H9 (cell line): ENCODE measurements at regions not wholly inside any gene's neighbourhood (a gene's known extent, or its start where the extent isn't known, plus 50 kb on each side); places are given as distances from the start of the nearest gene placed in this dataset.
A peak's percentile ranks its signal among the peaks of the same experiment; 100 is the strongest.

Source experiments
- DNase-seq: peaks from one replicate; pipeline ENCODE4 v3.0.0-alpha.2; 2017
- H2AFZ ChIP-seq: one replicate; pipeline ENCODE4 v1.6.1; 2013; ENCODE audit warnings: mild to moderate bottlenecking, low read length, control low read depth, moderate library complexity
- H2AK5ac ChIP-seq: 2 replicates; pipeline ENCODE4 v1.6.1; 2013; ENCODE audit warnings: low read length, control low read depth, mixed read lengths; ENCODE audit not compliant: insufficient read length
- H2BK120ac ChIP-seq: one replicate; pipeline ENCODE4 v1.6.1; 2013; ENCODE audit warnings: low read depth, mild to moderate bottlenecking, low read length, control low read depth, inconsistent platforms; ENCODE audit not compliant: poor library complexity, severe bottlenecking
- H2BK12ac ChIP-seq: 2 replicates; pipeline ENCODE4 v1.6.1; 2013; ENCODE audit warnings: low read length, control low read depth, mixed read lengths, low read depth; ENCODE audit not compliant: insufficient read length
- H2BK15ac ChIP-seq: 2 replicates; pipeline ENCODE4 v1.6.1; 2013; ENCODE audit warnings: low read depth, low read length, control low read depth
- H2BK20ac ChIP-seq: one replicate; pipeline ENCODE4 v1.6.1; 2013; ENCODE audit warnings: low read depth, mild to moderate bottlenecking, low read length, control low read depth, inconsistent platforms; ENCODE audit not compliant: poor library complexity, severe bottlenecking
- H2BK5ac ChIP-seq: 2 replicates; pipeline ENCODE4 v1.6.1; 2013; ENCODE audit warnings: low read length, control low read depth, mixed read lengths; ENCODE audit not compliant: insufficient read length
- H3K14ac ChIP-seq: 2 replicates; pipeline ENCODE4 v1.6.1; 2013; ENCODE audit warnings: low read length, control low read depth; ENCODE audit not compliant: insufficient read depth
- H3K18ac ChIP-seq: 2 replicates; pipeline ENCODE4 v1.6.1; 2013; ENCODE audit warnings: low read depth, mild to moderate bottlenecking, mixed read lengths, low read length, control low read depth; ENCODE audit not compliant: insufficient read length
- H3K23ac ChIP-seq: 2 replicates; pipeline ENCODE4 v1.6.1; 2013; ENCODE audit warnings: low read length, control low read depth, mixed read lengths, low read depth; ENCODE audit not compliant: insufficient read length
- H3K23me2 ChIP-seq: 2 replicates; pipeline ENCODE4 v1.6.1; 2013; ENCODE audit warnings: low read depth, mild to moderate bottlenecking, mixed read lengths, low read length, control low read depth; ENCODE audit not compliant: insufficient read length, poor library complexity, severe bottlenecking
- H3K27ac ChIP-seq: 2 replicates; pipeline ENCODE4 v1.5.1; 2013; ENCODE audit warnings: low read length, control low read depth, mixed read lengths, low read depth; ENCODE audit not compliant: insufficient read length
- H3K27me3 ChIP-seq: 2 replicates; pipeline ENCODE4 v1.6.1; 2013; ENCODE audit warnings: low read length, control low read depth, inconsistent platforms; ENCODE audit not compliant: insufficient read depth
- H3K4ac ChIP-seq: 2 replicates; pipeline ENCODE4 v1.6.1; 2013; ENCODE audit warnings: low read depth, mild to moderate bottlenecking, control low read depth, inconsistent platforms, low read length, moderate library complexity
- H3K4me1 ChIP-seq: 2 replicates; pipeline ENCODE4 v1.6.1; 2013; ENCODE audit warnings: low read length, control low read depth, inconsistent platforms; ENCODE audit not compliant: insufficient read depth
- H3K4me2 ChIP-seq: 2 replicates; pipeline ENCODE4 v1.6.1; 2013; ENCODE audit warnings: low read length, control low read depth, mixed read lengths; ENCODE audit not compliant: insufficient read length, insufficient read depth
- H3K56ac ChIP-seq: 2 replicates; pipeline ENCODE4 v1.6.1; 2013; ENCODE audit warnings: low read depth, mild to moderate bottlenecking, mixed read lengths, low read length, control low read depth; ENCODE audit not compliant: insufficient read length
- H3K79me1 ChIP-seq: 2 replicates; pipeline ENCODE4 v1.6.1; 2013; ENCODE audit warnings: low read depth, mild to moderate bottlenecking, moderate library complexity, low read length, control low read depth, inconsistent platforms; ENCODE audit not compliant: insufficient read depth, poor library complexity, severe bottlenecking
- H3K79me2 ChIP-seq: 2 replicates; pipeline ENCODE4 v1.6.1; 2013; ENCODE audit warnings: low read length, control low read depth, inconsistent platforms; ENCODE audit not compliant: insufficient read depth
- H3K9ac ChIP-seq: 2 replicates; pipeline ENCODE4 v1.6.1; 2013; ENCODE audit warnings: low read length, control low read depth, mixed read lengths; ENCODE audit not compliant: insufficient read length; ENCODE audit errors: extremely low read depth
- H3K9me3 ChIP-seq: one replicate; pipeline ENCODE4 v1.6.1; 2013; ENCODE audit warnings: low read depth, low read length, inconsistent platforms; ENCODE audit not compliant: control insufficient read depth
- H3T11ph ChIP-seq: one replicate; pipeline ENCODE4 v1.6.1; 2013; ENCODE audit warnings: mild to moderate bottlenecking, low read length, control low read depth, inconsistent platforms
- H4K20me1 ChIP-seq: one replicate; pipeline ENCODE4 v1.6.1; 2013; ENCODE audit not compliant: control insufficient read depth, insufficient read length, insufficient read depth
- H4K5ac ChIP-seq: 2 replicates; pipeline ENCODE4 v1.6.1; 2013; ENCODE audit warnings: low read depth, mild to moderate bottlenecking, mixed read lengths, low read length, control low read depth; ENCODE audit not compliant: insufficient read length
- H4K8ac ChIP-seq: replicated peaks from 2 replicates; pipeline ENCODE4 v1.6.1; 2013; ENCODE audit warnings: low read length, control low read depth, mixed read lengths, low read depth; ENCODE audit not compliant: insufficient read length
- H4K91ac ChIP-seq: 2 replicates; pipeline ENCODE4 v1.6.1; 2013; ENCODE audit warnings: low read depth, mild to moderate bottlenecking, moderate library complexity, mixed read lengths, low read length, control low read depth; ENCODE audit not compliant: insufficient read length
- H3K27ac Mint-ChIP-seq, 3 experiments: 2 replicates in 2 of 3; 3 replicates in 1 of 3; pipeline ENCODE4 v1.8.0; 2020 to 2021; ENCODE audit warnings: mixed read lengths in 3 of 3, mild to moderate bottlenecking in 1 of 3, moderate library complexity in 1 of 3
- H3K27me3 Mint-ChIP-seq: 2 replicates; pipeline ENCODE4 v1.8.0; 2021; ENCODE audit warnings: low read depth, mild to moderate bottlenecking, moderate library complexity, mixed read lengths
- H3K36me3 Mint-ChIP-seq, 3 experiments: 2 replicates in 2 of 3; 3 replicates in 1 of 3; pipeline ENCODE4 v1.8.0; 2020 to 2021; ENCODE audit warnings: low read depth in 3 of 3, mixed read lengths in 3 of 3; ENCODE audit not compliant: insufficient read depth in 1 of 3
- H3K4me1 Mint-ChIP-seq, 2 experiments: 2 replicates each; pipeline ENCODE4 v1.8.0; 2020; ENCODE audit warnings: mixed read lengths in 2 of 2
- H3K4me3 Mint-ChIP-seq, 2 experiments: 2 replicates in 1 of 2; 3 replicates in 1 of 2; pipeline ENCODE4 v1.8.0; 2020 to 2021; ENCODE audit warnings: mild to moderate bottlenecking in 2 of 2, mixed read lengths in 2 of 2, moderate library complexity in 1 of 2
- H3K9me3 Mint-ChIP-seq, 2 experiments: 2 replicates in 1 of 2; 3 replicates in 1 of 2; pipeline ENCODE4 v1.8.0; 2020; ENCODE audit warnings: mild to moderate bottlenecking in 2 of 2, mixed read lengths in 2 of 2, moderate library complexity in 1 of 2
- CTCF ChIP-seq: fragments of 200-600 bp; sonication (generic); conservative IDR thresholded peaks from 3 replicates; pipeline ENCODE4 v1.8.0; 2021; ENCODE audit warnings: antibody characterized with exemption, mild to moderate bottlenecking
- WGBS: extraction: QIAGEN DNeasy Blood & Tissue Kit; methylation state at CpG from one replicate; pipeline ENCODE4 v1.1.7; 2013; ENCODE audit warnings: missing lambda C conversion rate, low lambda C conversion rate, mixed read lengths; ENCODE audit not compliant: insufficient read length; ENCODE audit errors: extremely low coverage; 5-methylcytosine and 5-hydroxymethylcytosine counted together

GRCh38 chr14:21987937-21988336 lies 314.3 kb upstream of the OR4E1 start:
- H3K4ac ChIP-seq = no peak overlapping the region
- no CpG with 5 or more reads among the region's 3 CpGs for WGBS
- H3K79me2 ChIP-seq = no peaks in the 10 kb centered on the region
- H4K20me1 ChIP-seq = no peaks in the 10 kb centered on the region
- no peak overlapping the region for H3T11ph ChIP-seq
- H2BK20ac ChIP-seq = no peak overlapping the region
- no peaks in the 10 kb centered on the region for H3K27me3 ChIP-seq
- H2BK5ac ChIP-seq = no peak overlapping the region
- Mint-ChIP-seq H3K4me1 (no peaks in the 10 kb centered on the region), H3K27me3 (peaks cover 7% of the 10 kb centered on the region), H3K9me3 (no peaks in the 10 kb centered on the region), H3K4me3 (no peak overlapping the region), H3K27ac (no peak overlapping the region), H3K36me3 (no peaks in the 10 kb centered on the region)
- H2AFZ ChIP-seq = no peak overlapping the region
- peak; percentile 79 for TF ChIP-seq CTCF
- DNase-seq = no peak
- no peak overlapping the region for H2BK12ac ChIP-seq
- H3K27ac ChIP-seq = no peak overlapping the region
- no peak overlapping the region for H3K14ac ChIP-seq
- H3K4me2 ChIP-seq = no peak overlapping the region
- H4K8ac ChIP-seq = no peak overlapping the region
- H3K4me1 ChIP-seq = no peaks in the 10 kb centered on the region
- H3K18ac ChIP-seq = no peak overlapping the region
- H3K56ac ChIP-seq = no peak overlapping the region
- H4K91ac ChIP-seq = no peak overlapping the region
- no peak overlapping the region for H4K5ac ChIP-seq
- no peak overlapping the region for H3K23ac ChIP-seq
- no peak overlapping the region for H2BK15ac ChIP-seq
- H3K79me1 ChIP-seq = no peaks in the 10 kb centered on the region
- no peak overlapping the region for H3K9ac ChIP-seq
- no peaks in the 10 kb centered on the region for H3K23me2 ChIP-seq
- H2AK5ac ChIP-seq = no peak overlapping the region
- no peak overlapping the region for H2BK120ac ChIP-seq
- no peaks in the 10 kb centered on the region for H3K9me3 ChIP-seq
